Lower leg skin (tissue), 3 donors: ENCODE measurements at regions not wholly inside any gene's neighbourhood (a gene's known extent, or its start where the extent isn't known, plus 50 kb on each side); places are given as distances from the start of the nearest gene placed in this dataset.

ENCODE experiments used
- POLR2A ChIP-seq, 2 donors: fragments of 450-650 bp; IDR thresholded peaks; one replicate each; pipeline ENCODE4 v1.6.1; 2016 to 2017; ENCODE audit warnings: antibody characterized with exemption in 2 of 2, mild to moderate bottlenecking in 1 of 2, moderate library complexity in 1 of 2
- TF ChIP-seq, protein P1 (sequence below), 3 donors: fragments of 450-650 bp; IDR thresholded peaks; one replicate each; pipeline ENCODE4 v1.5.1; 2016; ENCODE audit warnings: antibody characterized with exemption in 3 of 3, mild to moderate bottlenecking in 3 of 3, moderate library complexity in 2 of 3

GRCh38 chr10:8230902-8231301 is 176.4 kb downstream of the GATA3 start:
- TF ChIP-seq, protein P1, sequence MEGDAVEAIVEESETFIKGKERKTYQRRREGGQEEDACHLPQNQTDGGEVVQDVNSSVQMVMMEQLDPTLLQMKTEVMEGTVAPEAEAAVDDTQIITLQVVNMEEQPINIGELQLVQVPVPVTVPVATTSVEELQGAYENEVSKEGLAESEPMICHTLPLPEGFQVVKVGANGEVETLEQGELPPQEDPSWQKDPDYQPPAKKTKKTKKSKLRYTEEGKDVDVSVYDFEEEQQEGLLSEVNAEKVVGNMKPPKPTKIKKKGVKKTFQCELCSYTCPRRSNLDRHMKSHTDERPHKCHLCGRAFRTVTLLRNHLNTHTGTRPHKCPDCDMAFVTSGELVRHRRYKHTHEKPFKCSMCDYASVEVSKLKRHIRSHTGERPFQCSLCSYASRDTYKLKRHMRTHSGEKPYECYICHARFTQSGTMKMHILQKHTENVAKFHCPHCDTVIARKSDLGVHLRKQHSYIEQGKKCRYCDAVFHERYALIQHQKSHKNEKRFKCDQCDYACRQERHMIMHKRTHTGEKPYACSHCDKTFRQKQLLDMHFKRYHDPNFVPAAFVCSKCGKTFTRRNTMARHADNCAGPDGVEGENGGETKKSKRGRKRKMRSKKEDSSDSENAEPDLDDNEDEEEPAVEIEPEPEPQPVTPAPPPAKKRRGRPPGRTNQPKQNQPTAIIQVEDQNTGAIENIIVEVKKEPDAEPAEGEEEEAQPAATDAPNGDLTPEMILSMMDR (IDR thresholded peaks at IDR 0.05), result no peak
- no peak for TF ChIP-seq POLR2A (IDR thresholded peaks at IDR 0.05)
